IPS-NIHi11 (cell line): ENCODE measurements at regions not wholly inside any gene's neighbourhood (a gene's known extent, or its start where the extent isn't known, plus 50 kb on each side); places are given as distances from the start of the nearest gene placed in this dataset.
A peak's percentile ranks its signal among the peaks of the same experiment; 100 is the strongest.

Experiments used
- DNase-seq: peaks from one replicate; pipeline ENCODE4 v3.0.0; 2012; ENCODE audit warnings: mixed read lengths, low spot score

DNA sequence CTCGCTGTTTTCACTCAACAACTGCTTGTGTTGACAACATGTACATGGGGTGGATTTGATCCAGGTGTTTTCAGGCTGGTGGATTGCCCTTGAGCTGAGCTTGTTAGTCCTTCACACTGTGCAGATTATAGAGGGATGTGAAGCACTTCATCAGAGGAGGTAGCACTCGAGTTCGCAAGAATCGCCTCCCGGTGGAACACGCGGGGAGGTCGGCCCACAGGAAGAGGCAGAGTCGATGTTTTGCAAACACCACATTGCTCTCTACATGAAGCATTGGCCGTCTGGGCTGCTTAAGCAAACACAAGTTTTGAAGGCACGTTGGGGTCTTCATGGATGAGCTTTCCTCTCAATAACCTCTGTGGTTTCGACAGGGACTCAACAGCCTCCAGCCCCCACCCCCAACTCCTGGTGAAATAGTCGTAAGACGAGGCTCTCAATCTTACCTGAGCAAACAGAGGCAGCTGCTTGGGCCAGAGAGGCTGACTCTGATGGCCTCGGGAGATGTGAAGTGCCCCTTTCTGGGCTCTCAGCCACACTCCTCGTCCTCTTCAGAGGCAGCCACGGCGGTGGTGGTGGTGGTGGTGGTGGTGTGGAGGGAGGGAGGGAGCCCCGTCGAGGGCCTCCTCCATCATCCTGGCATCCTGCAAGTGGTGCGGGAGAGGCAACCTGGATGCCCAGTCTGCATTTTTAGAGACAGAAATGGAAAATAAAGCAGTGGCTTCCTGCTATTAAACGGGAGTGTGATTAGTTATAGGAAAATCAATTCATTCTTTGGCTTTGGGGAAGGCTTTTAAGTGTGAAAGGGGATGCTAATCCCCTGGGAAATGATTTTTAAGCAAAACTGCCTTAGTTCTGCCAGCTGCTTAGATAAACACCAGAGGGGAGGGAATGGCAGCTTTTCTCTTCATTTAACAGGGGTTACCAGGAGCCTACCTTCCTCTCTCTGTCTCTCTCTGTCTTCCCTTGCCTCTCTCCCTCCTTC, 552.5 kb upstream of the EEF2KMT start:
- DNase-seq, result no peak

DNA sequence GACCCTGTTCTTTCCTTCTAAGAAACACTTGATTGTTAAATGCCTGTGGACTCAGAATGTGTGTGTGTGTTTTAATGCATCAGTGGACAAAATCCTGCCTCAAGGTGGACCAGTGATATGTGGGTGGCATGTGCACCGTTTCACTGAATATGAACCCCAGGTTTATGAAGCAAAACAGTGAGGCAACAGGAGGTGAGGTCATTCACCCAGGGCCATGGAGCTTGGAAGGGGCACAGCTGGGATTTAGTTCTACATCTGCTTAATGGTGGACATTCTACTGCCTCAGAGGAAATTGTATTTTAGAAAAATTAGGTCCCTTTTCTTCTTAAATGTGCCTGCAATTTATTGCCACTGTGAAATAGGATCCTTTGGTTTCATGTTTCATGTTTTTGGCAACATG, 549.5 kb upstream of the EEF2KMT start:
- DNase-seq, result no peak

DNA sequence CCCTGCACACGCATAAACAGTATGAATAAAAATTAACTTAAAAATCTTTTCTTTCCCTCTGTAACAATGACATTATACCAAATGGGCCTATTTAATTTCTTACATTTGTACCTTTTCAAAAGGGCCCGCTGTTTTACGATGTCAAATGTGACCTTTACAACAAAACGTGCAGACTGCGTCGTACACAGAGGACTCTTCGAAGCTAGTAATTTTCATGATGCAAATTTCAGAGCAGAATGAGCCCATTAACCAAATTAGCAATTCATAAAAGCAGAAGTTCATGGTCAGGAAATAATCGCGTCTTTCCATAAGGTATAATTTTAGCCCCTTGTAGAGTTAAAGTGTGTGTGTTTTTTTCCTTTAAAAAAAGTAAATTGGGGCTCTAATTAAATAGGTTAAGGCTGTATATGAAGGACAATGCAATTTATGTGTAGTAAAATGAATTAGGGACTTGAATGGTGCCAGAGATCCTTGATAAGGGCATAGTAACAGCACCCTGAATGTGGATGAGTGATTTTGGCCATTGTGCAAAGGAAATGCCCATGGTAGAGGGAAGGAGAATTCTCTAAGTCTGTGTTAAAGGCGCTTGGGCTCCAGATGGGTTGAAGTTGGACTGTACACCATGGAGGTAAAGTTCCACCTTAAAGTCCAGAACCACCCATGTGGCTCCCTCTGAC, 546.4 kb upstream of the EEF2KMT start:
- no peak for DNase-seq

DNA sequence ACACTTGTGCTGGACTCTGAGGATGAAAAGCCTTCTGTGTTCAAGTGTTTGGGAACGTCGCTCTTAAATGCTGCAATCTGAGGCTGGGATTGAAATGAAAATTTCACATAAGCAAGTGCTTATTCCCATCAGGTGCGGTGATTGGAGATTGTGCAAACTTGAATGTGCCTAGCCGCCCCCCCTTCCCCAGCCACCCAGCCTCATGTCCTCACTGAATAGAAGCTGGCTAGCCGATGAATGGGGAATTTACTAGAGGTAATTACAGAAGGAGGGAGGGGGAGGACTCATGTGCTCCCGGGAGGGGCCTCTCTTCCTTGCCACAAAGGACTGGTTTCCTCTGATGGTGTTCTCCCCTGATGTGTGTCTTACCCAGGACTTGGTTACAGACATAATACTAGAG, 544.8 kb upstream of the EEF2KMT start:
- DNase-seq, result no peak

DNA sequence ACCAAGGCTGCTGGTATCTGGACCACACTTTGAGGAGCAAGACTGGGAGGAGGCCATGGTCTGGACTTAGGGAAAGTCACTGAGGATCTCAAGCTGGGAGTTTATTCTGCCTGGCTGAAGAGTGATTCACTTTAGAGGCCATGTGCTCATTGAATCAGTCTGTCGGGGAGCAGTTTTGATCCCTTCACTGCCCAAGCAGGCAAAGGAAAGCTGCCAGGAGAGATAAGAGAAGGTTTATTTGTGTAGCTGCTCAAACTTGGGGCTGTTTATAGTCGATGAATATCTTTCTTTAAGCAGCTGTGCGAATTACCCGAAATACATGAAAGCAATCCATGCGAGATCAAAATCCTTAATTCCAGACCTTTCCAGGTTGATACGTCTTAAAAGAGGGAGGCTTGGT, 544.4 kb upstream of the EEF2KMT start:
- no peak for DNase-seq

DNA sequence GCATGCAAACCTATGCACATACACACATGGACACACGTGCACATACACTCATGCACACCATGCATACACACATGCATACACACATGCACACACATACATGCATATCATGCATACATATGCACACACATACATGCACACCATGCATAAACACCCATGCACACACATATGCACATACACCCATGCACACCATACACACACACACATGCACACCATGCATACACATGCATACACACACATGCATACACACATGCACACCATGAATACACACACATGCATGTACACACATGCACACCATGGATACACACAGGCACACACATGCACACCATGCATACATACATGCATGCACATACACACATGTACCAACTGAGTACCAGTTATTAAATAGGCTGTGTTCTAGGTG, 543.3 kb upstream of the EEF2KMT start:
- DNase-seq, result no peak

DNA sequence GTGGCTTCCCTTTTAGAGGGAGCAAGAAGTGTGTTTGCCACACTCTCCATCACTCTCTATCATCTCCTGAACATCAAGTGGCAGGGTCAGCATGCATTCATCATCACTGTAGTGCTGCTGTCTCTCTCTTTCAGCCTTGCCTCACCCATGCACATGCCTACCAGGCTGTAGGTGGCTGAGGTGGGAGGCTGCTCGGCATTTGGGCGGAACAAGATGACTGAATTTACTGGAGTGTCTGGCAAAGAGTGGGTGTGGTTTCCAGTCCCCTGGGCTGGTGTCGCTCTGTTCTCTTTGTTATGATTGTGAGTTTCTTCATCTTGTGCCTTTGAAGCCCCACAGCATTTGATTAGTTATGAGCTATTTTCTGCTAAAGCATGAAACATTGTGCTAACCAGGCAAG, 541.9 kb upstream of the EEF2KMT start:
- no peak for DNase-seq

DNA sequence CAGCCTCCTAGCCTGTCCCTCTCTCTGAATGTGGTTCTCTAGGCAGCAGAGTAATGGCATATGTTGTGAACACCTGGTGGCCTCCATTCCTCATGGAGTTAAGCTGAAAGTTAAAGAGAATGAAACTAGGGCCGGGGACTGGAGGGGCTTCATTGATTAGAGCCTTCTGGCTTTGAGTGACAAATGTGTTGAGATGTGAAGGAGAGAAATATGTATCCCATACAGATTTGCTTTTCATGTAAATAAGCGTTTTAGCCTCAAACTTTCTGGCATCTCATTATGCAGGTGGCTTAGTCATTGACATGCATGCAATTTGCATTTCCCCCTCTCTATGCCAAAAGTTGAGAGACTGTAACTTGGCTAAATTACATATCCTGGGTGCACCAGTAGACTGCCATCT, 537.7 kb upstream of the EEF2KMT start:
- no peak for DNase-seq

DNA sequence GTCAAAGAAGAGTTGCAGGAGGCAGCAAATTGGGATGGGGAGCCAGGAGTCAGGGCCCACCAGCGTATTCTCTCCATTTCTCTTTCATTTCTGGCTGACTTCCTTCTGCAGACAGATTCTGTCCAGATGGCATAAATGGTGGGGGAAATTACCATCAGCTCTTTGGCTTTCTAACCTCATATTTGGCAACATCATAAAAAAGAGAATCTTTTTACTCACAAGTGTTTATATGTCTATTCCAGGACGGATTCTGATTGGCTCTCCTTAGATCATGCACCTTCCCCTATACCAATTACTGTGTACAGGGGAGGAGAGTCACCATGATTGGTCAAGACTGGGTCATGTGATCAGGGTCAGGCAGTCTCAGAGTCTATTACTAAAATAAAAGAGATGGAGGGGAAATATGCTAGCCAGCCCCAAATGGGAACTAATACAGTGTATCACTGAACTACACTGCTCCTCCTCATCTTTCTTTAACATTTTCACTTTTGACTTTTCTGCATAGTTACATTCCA, 537.1 kb upstream of the EEF2KMT start:
- DNase-seq, result no peak

DNA sequence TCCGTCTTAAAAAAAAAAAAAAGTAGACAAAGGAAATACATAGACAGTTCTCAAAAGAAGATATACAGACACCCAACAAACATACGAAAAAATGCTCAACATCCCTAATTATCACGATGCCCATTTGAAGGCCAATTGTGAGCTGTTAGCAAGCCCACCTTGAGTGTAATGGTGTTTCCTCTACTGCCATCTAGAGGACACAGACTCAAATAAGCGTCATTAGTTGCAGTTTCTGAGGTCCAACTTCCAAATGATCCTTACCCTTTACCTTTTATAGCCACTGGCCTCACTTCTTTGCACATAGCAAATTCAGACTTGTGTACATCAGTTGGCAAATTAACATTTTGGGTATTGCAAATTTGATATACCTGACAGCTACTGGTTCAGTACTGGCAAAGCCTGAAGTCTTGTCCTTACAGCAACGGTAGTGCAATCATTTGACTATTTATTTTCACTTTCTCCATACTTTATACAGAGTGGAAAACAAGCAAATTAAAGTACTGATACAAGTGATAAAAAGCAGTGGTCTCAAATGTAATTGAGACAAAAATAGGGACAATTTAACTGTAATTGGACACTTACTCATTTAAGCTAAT, 536.3 kb upstream of the EEF2KMT start:
- peak; percentile 74 for DNase-seq

DNA sequence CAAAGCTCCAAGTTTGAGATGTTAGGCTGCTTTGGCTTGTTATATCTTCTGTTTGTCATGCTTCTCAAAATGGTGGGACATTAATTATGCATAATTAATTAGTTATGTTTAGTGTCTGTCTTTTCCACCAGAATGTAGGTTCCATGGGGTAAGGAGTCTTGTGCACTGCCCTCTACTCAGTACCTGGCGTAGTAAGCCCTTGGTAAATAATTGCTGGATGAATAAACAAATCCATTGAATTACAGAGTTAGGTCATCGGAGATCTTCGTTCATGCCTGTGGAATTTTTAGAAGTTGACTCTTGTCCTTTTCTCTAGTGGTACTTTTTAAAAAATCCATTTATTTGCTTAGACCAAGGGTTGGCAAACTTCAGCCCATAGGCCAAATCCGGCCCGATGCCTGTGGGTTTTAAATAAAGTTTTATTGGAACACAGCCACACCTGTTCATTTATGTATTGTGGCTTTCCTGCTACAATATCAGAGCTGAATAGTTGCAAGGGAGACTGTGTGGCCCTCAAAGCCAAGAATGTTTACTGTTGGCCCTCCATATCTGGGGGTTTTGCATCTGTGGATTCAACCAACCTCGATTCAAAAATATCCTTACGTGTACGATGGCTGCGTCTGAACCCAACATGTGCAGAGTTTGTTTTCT, 524.8 kb upstream of the EEF2KMT start:
- DNase-seq, result no peak

DNA sequence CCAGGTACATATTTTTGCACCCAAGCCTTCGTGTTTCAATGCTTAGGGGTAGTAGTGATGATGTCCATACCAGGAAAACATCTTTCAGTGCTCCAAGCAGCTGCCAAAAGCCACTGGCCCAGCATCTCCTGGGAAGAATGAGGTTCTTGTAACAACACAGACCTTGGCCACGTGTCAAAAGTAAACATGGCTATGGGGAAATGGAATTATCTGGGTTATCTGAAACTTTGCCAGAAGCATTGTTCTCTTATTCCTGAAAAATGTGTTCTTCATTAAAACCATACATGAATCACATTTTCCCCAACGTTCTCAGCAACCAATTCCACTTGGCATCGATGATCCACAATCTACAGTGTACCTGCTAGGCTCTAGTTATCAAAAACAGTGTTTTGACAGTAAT, 524.2 kb upstream of the EEF2KMT start:
- no peak for DNase-seq

DNA sequence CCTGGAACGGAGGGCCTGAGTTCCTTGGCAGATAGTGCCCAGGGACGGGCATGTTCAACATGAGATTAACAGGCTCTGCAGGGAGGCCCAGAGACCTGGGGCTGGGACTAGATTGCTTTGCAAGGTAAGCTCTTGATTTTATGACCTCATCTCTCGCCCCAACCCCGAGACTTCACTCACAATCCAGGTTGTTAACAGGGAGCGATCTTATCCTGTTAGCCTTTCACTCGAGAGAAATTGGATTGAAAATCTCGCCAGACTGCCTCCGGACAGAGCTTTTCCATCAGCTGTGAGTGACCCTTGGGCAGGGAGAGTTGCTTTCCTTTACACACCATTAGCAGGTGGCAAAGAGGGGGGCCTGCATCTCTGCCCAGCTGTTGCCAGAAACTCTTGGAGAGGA, 521.7 kb upstream of the EEF2KMT start:
- DNase-seq, result no peak

DNA sequence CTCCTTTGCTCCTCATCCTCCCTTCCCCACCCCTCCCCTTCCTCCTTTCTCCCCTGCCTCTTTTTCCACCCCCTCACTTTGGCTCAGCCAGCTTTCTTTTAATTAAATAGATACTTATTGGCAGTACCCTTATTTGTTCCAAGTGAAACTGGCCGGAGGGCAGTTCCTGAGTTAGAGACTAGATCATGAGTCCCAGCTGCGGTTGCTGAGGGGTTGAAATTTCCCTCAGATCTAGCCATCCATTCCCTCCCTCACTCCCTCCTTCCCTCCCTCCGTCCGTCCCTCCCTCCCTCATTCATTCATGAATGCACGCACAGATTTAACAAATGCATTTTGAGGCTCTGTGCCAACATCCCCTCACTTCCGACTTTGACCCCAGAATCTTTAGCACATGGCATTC, 519.2 kb upstream of the EEF2KMT start:
- DNase-seq, result no peak

DNA sequence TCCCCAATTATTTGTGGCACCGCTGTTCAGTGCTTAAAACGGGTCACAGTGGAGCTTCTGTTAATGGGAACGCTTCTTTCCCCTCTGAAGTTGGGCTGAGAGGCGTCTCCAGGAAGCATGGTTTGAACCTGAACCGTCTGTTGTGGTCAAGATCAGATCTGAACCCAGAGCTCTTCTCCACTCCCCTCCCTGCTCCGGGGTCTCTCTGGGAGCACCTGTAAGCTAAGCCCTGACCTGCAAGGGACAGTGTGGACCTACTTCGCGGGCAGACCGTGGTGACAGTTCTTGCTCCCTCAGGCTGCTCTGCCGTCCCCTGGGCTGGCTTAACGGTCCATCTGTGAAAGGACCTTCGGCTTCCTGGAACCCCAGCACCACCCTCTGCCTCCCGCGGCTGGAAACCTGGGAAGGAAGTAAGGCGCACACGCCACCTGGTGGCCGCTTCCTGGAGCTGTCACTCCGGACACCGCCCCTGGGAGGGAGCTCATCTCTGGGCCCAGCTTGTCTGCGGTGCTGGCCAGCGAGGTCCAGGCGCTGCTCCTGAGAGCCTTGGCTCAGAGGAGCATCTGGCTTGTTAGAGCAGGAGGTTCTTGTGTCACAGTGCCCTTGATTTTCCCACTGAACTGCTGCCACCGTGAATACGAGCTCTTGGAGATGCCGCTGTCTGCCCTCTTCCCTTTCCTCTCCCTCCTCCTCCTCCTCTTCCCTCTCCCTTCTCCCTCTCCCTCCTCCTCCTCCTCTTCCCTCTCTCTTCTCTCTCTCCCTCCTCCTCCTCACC, 518.5 kb upstream of the EEF2KMT start:
- peak; percentile 86 for DNase-seq

DNA sequence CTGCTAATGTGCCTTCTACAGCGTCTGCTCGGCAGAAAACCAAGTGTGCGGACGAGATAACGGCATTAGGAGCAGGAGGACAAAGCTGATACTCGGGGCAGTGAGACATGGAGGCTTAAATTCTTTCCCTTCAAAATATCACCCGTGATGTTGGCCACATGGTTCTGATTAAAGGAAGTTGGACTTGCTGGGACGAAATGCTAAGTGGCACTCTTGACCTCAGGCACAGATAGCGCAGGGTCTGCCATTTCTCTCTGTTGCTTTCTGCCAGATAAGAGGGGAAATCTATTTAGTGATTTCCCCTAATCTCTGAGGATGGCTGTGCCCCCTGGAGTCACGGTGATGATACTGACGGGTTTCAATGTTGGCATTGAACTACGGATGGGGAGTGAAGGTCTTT, 509.6 kb upstream of the EEF2KMT start:
- DNase-seq, result no peak

DNA sequence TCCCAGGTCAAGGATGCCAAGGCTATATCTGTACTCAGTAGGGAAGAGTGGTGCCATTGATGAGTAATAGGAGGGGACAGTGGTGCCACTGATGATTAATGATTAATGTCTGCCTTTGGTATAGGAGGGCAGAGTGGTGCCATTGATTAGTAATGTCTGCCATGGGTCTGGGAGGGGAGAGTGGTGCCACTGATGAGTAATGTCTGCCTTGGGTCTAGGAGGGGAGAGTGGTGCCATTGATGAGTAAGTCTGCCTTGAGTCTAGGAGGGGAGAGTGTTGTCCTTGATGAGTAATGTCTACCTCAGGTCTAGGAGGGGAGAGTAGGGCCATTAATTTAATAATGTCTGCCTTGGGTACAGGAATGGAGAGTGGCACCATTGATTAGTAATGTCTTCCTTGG, 507.8 kb upstream of the EEF2KMT start:
- DNase-seq, result no peak

DNA sequence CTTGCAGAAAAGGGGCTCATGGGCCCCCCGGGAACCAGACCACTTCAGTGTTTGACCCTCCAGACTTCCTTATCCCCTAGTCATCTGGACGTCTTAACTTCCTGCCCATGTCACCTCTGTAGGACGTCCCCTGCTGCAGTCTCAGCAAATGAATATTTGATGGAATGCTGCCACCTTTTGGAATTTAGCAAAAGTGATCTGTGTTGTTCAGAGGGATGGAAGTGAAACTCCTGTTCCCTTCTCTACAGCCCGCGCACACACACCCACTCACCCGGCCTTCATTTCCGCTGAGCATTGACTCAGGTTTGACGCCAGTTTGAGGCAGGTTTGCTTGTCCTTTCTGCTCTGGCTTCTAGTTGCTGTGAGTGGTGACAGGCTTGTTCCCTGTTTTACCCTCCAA, 507.2 kb upstream of the EEF2KMT start:
- DNase-seq, result peak; percentile 44

DNA sequence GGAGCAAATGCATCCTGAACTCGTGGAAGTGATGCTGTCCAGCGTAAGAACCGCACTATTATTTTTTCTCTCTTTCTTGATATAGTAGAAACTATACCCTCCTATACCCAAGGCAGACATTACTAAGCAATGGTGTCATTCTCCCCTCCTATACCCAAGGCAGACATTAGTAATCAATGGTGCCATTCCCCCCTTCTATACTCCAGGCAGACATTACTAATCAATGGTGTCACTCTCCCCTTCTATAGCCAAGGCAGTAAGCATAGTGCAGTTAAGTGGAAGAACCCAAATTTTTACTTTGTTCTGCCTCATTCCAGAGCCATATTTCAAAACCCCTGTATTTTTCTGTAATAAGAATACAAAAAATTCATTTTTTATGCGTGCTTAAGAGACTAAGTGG, 506.2 kb upstream of the EEF2KMT start:
- no peak for DNase-seq

DNA sequence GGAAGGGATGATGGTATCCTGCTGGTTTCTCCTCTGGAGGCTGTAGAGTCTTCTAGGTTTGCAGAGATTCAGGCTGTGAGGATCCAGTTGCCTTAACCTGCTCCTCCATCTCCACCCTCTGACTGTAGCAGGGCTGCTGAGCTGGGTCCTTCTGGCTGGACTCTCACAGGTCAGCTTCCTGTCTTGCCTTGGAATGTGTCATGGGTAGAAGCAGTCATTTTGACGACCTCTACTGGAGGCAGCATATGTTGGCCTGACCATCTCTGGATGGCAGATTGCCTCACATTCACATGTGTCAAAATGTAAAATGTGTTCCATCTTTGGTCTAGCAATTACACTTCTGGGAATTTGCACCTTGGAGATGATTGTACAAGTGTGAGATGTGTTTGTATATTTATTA, 504.4 kb upstream of the EEF2KMT start:
- DNase-seq, result no peak

DNA sequence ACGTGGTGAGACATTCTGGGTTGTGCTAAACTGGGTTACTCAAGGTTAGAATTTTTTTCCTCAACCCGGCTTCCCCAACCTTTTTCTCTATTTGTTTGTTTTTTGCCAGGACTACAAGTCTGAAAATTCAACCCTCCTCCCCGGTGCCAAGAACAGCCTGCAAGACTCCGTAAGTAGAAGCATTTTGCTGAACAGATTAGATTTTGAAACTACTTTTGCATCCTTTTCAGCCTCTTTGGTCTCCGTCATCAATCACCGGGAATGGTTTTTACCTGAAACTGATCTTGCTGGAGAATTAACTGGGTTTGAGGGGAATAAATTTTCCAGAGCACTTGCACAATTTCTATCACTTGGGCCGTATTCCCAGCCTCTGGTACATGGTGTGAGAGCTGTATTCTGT, 501.2 kb upstream of the EEF2KMT start:
- DNase-seq, result no peak

DNA sequence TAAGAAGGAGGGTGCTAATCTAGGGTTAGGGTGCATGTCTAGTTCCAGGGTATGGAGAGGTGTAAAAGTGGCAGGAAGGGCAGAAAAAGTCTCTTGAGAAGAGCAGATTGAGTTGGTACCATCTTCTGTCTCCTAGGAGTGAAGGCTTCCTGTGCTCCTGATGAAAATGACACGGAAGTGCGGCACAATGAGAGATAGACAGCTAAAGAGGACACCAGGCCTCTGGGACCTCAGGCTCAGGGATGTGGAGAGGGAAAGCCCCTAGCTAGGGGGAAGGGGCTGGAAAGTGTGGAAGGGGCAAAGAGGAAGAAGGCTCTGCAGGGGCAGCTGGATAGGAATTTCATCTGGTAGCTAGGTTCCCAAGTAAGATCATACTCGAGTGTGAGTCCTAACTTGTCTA, 498.3 kb upstream of the EEF2KMT start:
- DNase-seq, result no peak
